ENCODE measurements at regions not wholly inside any gene's neighbourhood (a gene's known extent, or its start where the extent isn't known, plus 50 kb on each side); places are given as distances from the start of the nearest gene placed in this dataset.
"Not testable (repeated sequence)": the region's sequence is repeated elsewhere in the genome, so short reads cannot be mapped to it uniquely, and the experiment has no call there.

DNA sequence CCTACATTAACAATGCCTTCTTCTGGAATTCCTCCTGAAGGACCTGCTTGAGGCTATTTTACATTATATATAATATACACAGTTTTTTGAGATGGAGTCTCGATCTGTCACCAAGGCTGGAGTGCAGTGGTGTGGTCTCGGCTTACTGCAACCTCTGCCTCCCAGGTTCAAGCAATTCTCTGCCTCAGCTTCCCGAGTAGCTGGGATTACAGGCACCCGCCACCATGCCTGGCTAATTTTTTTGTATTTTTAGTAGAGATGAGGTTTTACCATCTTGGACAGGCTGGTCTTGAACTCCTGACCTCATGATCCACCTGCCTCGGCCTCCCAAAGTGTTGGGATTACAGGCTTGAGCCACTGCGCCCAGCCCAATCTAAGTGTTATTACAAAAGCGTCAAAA is 71.9 kb upstream of the PRR23C start:
- DNase-seq: not testable (repeated sequence)

- no peak for DNase-seq
Observed at GRCh38 chr3:139117136-139117675, 72.5 kb upstream of the PRR23C start.

GRCh38 chr3:139117883-139118760 is 73.4 kb upstream of the PRR23C start:
- no peak for DNase-seq

DNA sequence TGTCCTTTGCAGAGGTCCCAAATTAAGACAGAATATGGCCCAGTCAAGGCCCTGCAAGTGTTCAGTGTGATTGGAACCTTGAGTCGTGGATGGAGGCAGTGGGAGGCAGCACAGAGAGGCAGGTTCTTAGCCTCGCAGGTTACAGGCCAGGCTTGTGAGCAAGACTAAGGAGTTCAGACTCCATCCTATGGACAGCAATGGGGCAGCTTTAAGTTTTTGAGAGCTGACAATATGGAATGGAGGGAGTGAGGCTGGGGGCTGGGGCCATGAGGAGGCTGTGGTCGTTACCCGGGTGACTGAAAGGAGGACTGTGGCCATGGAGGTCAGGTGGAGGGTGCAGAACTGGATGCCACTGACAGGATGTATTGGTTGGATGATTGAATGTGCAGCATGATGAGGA is 74.1 kb upstream of the PRR23C start:
- no peak for DNase-seq

DNA sequence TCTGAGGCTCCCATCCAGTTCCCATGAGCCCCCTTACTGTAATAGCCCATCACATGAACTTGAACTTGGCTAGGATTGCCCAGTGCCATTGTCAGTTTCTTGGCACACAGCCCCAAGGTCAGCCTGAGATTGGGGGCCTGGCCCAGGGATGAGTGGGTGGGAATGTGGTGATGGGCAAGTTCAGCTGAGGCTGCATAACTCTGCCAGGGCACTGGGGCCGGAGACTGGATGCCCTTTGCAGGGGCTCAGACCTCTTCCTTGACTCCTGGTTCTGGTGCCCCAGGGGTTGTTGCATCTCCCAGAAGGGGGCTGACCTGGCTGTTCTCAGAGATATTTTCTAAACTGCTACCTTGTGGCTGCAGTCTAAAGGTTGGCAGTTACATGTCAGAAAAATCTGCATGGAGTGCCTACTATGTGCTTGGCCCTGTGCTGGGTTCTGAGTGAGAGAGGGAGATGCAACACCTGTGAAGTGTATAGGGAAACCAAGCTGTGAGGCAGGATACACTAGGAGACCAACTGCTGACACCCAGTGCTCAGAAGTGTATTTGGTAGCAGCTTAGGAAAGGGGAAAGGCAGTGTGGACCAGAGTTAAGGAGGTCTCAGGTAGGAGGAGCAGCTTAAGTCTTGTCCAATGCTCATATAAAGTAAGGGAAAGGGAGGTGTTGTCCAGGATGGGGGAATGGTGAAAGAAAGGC is 74.8 kb upstream of the PRR23C start:
- DNase-seq: no peak

DNA sequence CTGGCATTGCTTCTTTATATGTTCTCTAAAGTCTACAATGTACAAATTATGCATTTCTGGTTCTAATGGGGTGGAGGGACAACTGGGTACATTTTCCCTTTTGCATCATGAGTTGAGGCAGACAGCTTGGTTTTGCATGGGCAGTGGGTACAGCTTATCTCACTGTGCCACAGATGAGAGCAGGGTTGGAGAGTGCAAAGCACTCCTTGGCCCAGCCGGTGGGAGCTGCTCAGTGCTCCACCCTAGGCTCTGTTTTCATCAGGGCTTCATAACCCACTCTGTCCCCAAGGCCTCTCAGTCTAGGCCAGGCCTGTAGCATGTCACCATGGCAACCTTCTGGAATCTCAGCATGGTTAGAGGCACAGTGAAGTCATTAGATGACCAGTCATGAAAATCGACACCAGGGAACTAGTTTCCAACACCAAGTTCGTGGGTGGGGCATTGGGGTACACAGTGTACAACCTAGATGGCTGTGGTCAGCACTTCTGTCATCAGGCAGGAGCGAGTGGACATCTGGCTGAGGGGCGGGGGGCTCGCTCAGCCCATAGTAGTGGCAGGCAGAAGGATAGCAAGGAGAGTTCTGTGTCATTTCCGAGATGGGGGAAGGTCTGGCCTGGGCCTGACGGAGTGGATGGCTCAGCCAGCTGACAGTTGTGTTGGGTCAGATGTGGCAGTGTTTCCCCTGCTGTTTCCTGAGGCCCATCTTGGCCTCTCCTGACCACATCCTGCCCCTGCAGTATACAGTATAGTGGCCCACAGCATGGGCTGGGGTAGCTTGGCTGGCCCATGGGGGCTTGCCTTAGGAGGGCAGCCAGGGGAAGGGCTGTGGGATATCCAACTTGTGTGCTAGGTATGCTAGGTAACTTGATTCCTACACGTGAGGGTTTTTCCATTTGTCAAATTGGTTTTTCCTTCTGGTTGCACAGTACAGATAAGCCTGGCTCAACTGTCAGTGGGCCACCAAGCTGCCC is 75.7 kb upstream of the PRR23C start:
- DNase-seq: no peak

GRCh38 chr3:139121513-139122220 is 77.0 kb upstream of the PRR23C start:
- no peak for DNase-seq

GRCh38 chr3:139122221-139122581 is 77.5 kb upstream of the PRR23C start:
- no peak for DNase-seq

GRCh38 chr3:139122612-139123011 is 77.9 kb upstream of the PRR23C start:
- no peak for DNase-seq

- no peak for DNase-seq
Observed at GRCh38 chr3:139123377-139124095, 78.8 kb upstream of the PRR23C start.

- DNase-seq: no peak
Observed at GRCh38 chr3:139124197-139124596, 79.5 kb upstream of the PRR23C start.

DNA sequence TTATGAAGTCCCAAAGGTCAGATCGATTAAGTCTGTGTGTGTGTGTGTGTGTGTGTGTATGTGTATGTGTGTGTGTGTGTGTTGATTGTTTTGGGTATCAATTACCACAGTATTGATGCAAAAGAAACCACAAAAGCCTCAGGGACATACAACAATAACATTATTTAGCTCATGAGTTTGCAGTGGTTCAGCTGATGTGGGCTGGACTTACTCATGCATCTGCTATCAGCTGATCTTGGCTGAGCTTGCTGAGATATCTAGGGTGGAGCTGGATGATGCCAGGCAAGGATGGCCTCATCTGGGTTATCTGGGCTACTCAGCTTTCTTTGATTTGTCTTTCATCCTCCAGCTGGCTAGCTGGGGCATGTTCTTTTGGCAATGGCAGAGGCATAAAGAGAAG is 82.4 kb upstream of the PRR23C start:
- no peak for DNase-seq

GRCh38 chr3:139127629-139128028 is 82.9 kb upstream of the PRR23C start:
- DNase-seq: not testable (repeated sequence)

DNA sequence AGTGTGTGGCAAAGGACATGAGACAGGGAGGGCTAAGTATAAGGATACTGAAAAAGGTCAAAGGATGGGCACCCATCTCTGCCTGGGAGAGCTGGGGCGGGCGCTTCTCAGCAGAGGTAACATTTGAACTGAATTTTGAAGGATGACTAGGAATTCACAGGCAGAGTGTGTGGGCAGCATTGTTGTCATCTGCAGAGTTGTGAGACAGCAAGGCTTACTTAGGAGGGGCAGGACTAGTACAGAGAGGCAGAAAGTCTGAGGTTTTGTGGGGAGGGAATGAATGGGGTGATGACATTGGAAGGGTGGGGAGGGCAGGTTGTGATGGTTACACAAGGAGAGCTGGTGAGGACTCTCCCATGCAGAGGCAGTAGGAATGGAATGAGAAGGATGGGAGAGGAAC is 84.1 kb upstream of the PRR23C start:
- DNase-seq: no peak

DNA sequence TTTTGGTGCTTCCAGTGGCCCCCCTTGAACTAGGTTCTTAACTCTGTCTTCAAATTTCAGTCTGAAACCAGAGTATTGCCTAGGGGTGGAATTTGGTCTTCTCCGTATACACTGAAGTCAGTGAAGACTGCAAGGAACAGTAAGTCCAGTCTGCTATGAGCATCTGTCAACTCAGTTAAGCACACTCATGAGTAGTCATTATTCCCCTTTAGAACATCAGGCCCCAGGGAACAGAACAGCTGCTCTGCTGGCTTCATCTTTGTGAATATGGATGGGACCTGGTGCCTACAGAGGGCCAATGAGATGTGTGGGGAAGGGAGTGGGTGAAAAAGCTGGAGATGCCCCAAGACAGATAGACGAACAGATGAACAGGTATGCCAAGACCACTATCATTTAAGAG is 85.2 kb upstream of the PRR23C start:
- DNase-seq: no peak

- no peak for DNase-seq
Observed at GRCh38 chr3:139130390-139131140, 85.9 kb upstream of the PRR23C start.

DNA sequence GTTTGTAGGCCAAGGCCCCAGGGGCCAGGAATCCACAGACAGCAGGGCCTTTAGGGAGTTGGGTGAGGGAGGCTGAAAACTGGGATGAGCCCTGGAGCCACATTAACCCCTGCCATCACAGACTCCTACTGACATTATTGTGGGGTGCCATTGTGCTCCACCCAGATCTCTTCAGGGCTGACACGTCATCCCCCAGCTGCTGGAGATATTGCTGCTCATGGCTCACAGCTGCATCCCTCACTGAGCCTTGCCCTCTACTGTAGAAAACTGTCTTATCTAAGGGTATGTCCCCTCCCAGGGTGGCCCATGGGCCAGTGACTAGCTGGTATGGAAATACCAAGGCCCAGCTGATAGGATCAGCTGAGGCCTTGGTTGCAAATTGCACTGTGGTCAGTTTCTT is 87.3 kb upstream of the PRR23C start:
- DNase-seq: no peak

DNA sequence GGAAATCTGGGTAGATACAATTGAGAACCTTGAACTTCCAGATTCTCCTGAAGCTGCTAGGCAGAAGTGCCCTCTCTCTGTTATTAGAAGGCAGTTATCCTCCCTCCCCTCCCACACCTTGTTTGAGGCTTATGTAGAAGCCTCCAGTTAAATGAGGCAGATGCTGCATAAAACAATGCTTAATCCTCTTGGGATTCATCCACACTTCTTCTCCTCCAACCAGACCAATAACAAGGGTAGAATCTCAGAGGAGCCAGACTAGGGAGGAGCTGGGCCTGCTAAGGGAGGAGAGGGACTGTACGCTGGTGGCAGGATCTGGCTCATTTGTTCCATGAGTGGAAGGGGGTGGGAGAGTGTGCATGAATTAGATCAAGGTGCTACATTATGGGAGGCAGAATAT is 88.3 kb upstream of the PRR23C start:
- no peak for DNase-seq

DNA sequence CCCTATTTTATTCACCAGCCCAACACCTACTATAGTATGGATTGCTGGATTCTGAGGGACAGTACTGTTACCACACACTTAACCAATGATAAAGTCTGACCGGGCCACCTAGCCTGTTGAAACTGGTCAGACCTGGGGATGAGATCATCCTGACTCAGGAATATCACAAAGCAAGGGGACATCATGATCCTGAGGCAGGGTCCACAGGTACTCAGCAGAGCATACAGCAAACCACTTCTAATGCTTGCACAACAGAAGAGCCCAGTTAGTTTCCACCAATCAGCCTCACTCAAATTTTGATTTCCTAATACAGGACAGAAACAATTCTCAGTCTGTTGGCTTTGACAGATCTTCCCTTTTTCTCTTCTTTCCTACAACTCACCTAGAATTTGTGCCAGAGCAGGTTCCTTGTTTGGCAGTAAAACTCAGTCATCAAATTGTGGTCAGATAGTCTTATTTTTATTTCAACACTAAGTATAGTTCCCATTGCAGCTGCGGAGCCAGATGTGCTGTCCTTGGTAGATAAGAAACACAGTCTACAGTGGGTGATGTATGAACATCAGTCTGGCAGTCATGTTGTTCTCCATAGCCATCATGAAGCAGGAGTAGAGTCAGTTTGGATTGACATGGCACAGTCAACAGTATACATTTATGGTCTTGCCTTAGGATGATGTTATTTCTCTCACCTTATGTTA is 90.1 kb upstream of the PRR23C start:
- DNase-seq: no peak

DNA sequence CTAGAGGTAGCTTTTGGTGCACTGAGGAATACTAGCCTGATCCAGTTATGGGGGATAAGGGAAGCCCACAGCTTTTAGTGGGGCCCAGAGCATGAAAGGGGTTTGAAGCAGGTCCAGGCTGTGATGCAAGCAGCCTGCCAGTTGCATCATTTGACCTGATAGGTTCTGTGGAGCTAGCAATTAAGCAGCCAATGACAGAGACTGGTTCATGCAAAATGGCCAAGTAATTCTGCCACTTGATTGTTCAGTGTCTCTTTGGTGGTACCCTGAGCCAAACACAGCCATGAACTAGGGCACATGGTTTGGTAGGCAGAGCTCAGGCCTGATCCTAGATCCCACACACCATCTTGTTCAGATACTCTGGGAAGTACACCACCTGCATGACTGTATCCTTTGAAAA is 91.0 kb upstream of the PRR23C start:
- DNase-seq: no peak
